Activated T-cell treated with anti-CD3 and anti-CD28 coated beads, Interleukin-2, amount 50 U/mL, for 24 hours (primary cell): ENCODE measurements at regions not wholly inside any gene's neighbourhood (a gene's known extent, or its start where the extent isn't known, plus 50 kb on each side); places are given as distances from the start of the nearest gene placed in this dataset.

Experiments used
- DNase-seq: peaks from one replicate; pipeline ENCODE4 v3.0.0-alpha.2; 2020
- H3K27ac Mint-ChIP-seq: 2 replicates; pipeline ENCODE4 v1.8.0; 2020; ENCODE audit warnings: mild to moderate bottlenecking, mixed read lengths
- H3K27me3 Mint-ChIP-seq: 2 replicates; pipeline ENCODE4 v1.8.0; 2020; ENCODE audit warnings: mixed read lengths
- H3K36me3 Mint-ChIP-seq: 2 replicates; pipeline ENCODE4 v1.8.0; 2020; ENCODE audit warnings: low read depth, mixed read lengths
- H3K4me1 Mint-ChIP-seq: 2 replicates; pipeline ENCODE4 v1.8.0; 2020; ENCODE audit warnings: low read depth, mixed read lengths
- H3K4me3 Mint-ChIP-seq: 2 replicates; pipeline ENCODE4 v1.8.0; 2020; ENCODE audit warnings: mild to moderate bottlenecking, moderate library complexity, mixed read lengths
- H3K9me3 Mint-ChIP-seq: 2 replicates; pipeline ENCODE4 v1.8.0; 2020; ENCODE audit warnings: mixed read lengths

GRCh38 chr7:46886669-46887374 lies 695.1 kb downstream of the TNS3 start:
- no peak overlapping the region for H3K27ac Mint-ChIP-seq
- DNase-seq: no peak
- H3K4me1 Mint-ChIP-seq: no peaks in the 10 kb centered on the region
- no peak overlapping the region for H3K4me3 Mint-ChIP-seq
- H3K27me3 Mint-ChIP-seq: no peaks in the 10 kb centered on the region
- peaks cover 12% of the 10 kb centered on the region for H3K9me3 Mint-ChIP-seq
- no peaks in the 10 kb centered on the region for H3K36me3 Mint-ChIP-seq

DNA sequence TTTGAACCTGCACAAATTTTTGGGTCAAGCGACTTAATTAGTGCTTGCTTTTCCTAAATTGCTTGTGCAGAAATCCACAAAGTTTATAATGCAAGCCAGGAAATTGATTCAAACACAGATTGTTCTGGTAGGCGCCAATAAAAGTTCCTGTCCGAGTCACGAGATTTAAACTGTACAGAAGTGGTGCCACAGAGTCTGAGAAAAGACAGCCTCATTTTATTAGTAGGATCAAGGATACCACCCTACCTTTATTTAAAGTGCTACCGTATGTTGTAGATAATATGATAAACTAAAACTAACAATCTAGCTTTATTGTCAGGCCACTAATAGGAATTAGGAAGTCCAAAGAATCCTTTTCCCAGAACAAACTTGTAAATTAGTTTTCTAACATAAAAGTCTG lies 696.7 kb downstream of the TNS3 start:
- H3K4me3 Mint-ChIP-seq: no peak overlapping the region
- no peaks in the 10 kb centered on the region for H3K4me1 Mint-ChIP-seq
- no peaks in the 10 kb centered on the region for H3K36me3 Mint-ChIP-seq
- no peaks in the 10 kb centered on the region for H3K27me3 Mint-ChIP-seq
- H3K27ac Mint-ChIP-seq: no peak overlapping the region
- peaks cover 7% of the 10 kb centered on the region for H3K9me3 Mint-ChIP-seq
- DNase-seq: no peak

- no peaks in the 10 kb centered on the region for H3K27me3 Mint-ChIP-seq
- no peak overlapping the region for H3K27ac Mint-ChIP-seq
- H3K4me3 Mint-ChIP-seq: no peak overlapping the region
- H3K36me3 Mint-ChIP-seq: no peaks in the 10 kb centered on the region
- H3K4me1 Mint-ChIP-seq: no peaks in the 10 kb centered on the region
- no peak for DNase-seq
- H3K9me3 Mint-ChIP-seq: peaks cover 7% of the 10 kb centered on the region
Measured at GRCh38 chr7:46881507-46882127, 700.3 kb downstream of the TNS3 start.

DNA sequence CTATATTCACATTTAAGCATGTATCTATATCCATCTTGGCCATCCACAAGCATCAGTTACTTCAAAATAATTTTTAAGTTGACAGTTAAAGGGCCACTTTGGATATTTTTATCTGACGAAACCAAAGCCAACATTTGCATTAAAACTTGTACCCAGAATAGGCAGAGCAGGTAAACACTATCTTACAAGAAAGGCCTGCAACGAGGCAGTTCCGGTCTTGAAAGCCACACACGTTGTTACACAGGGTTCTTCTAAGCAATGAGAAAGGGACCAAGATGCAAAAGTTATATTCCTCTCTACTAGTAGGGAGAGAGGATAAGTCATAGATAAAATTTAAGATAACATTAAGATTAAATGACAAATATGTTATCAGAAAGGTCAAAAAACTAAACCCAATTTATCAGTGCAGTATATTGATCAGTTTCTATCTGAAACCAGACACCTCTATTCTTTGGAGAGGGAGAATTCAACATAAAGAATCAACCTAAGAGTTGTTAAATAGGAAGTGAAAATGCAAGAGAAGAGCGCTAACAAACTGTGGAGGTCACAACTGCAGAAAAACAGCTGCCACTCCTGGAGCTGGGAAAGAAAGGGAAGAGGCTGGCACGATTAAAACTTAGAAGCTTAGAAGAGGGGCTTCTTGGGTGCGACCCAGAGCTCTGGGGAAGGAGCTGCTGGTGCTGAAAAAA lies 701.3 kb downstream of the TNS3 start:
- H3K9me3 Mint-ChIP-seq: peaks cover 9% of the 10 kb centered on the region
- no peak for DNase-seq
- H3K36me3 Mint-ChIP-seq: no peaks in the 10 kb centered on the region
- H3K4me1 Mint-ChIP-seq: no peaks in the 10 kb centered on the region
- no peaks in the 10 kb centered on the region for H3K27me3 Mint-ChIP-seq
- H3K4me3 Mint-ChIP-seq: no peak overlapping the region
- H3K27ac Mint-ChIP-seq: no peak overlapping the region

DNA sequence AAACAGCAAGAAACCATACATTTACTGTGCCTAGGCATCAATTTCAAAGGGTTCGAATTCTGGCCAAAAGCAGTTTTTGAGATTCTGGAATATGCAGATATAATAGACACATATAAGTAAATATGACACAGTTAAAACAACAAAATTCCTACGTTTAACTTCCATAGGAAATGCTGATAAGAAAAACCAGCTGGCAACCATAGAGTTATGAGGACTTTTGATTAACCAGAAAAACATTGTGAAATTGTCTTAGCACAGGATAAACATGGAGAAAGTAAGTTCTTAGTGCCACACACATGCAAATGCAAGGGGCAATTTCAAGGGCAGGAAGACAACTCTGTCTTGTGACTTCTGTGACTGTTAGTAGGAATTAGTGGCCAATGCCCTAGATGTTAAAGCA lies 702.1 kb downstream of the TNS3 start:
- peaks cover 9% of the 10 kb centered on the region for H3K9me3 Mint-ChIP-seq
- H3K4me3 Mint-ChIP-seq: no peak overlapping the region
- DNase-seq: no peak
- H3K27ac Mint-ChIP-seq: no peak overlapping the region
- H3K4me1 Mint-ChIP-seq: no peaks in the 10 kb centered on the region
- H3K27me3 Mint-ChIP-seq: no peaks in the 10 kb centered on the region
- no peaks in the 10 kb centered on the region for H3K36me3 Mint-ChIP-seq

- no peaks in the 10 kb centered on the region for H3K4me1 Mint-ChIP-seq
- no peak for DNase-seq
- no peak overlapping the region for H3K27ac Mint-ChIP-seq
- no peaks in the 10 kb centered on the region for H3K36me3 Mint-ChIP-seq
- H3K4me3 Mint-ChIP-seq: no peak overlapping the region
- H3K27me3 Mint-ChIP-seq: no peaks in the 10 kb centered on the region
- H3K9me3 Mint-ChIP-seq: peaks cover 2% of the 10 kb centered on the region
Measured at GRCh38 chr7:46871516-46871915, 710.4 kb downstream of the TNS3 start.

DNA sequence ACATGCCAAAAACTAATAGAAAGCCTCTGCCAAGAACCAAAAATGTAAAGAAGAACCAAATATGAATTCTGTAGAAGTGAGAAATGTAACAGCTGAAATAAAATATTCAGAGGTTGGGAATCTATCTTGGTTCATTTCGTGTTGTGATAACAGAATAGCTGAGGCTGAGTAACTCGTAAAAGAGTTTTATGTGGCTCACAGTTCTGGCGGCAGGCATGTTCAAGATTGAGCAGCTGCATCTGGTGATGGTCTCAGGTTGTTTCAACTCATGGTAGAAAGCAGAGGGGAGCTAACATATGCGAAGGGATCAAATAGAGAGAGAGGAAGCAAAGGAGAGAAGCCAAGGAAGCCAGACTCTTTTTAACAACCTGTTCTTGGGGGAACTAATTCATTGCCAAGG lies 717.2 kb downstream of the TNS3 start:
- no peak for DNase-seq
- Mint-ChIP-seq H3K4me3 (no peak overlapping the region), H3K4me1 (no peaks in the 10 kb centered on the region), H3K27ac (no peak overlapping the region), H3K36me3 (no peaks in the 10 kb centered on the region), H3K27me3 (no peaks in the 10 kb centered on the region), H3K9me3 (peaks cover 17% of the 10 kb centered on the region)

DNA sequence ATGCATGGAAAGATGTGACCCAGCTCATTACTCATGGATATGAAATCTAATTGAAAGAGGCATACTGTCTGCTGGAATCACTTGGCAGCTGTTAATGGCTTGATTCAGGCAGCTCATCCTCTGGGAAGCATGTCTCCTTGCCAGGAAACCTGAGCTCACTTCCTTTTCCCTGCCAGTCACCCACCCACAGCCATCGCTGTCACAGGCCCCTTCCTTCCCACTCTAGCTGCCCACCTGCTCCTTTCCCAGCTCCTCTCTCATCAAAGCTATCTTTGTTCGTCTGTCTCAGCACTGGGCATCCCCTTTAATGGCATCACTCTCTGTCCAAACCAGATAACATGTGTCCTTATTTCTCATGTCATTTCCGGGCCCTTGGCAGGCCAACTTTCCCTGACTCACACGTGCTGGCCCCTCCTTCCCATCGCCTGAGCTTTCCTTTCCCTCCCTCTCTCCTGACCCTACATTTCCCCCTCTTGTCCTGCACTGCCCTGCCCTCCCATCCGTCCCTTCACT lies 721.9 kb downstream of the TNS3 start:
- H3K27ac Mint-ChIP-seq: no peak overlapping the region
- H3K27me3 Mint-ChIP-seq: no peaks in the 10 kb centered on the region
- H3K4me3 Mint-ChIP-seq: no peak overlapping the region
- H3K4me1 Mint-ChIP-seq: no peaks in the 10 kb centered on the region
- DNase-seq: no peak
- peaks cover 17% of the 10 kb centered on the region for H3K9me3 Mint-ChIP-seq
- H3K36me3 Mint-ChIP-seq: no peaks in the 10 kb centered on the region

GRCh38 chr7:46855851-46856250 lies 726.1 kb downstream of the TNS3 start:
- no peak for DNase-seq
- peaks cover 7% of the 10 kb centered on the region for H3K9me3 Mint-ChIP-seq
- no peaks in the 10 kb centered on the region for H3K27me3 Mint-ChIP-seq
- no peaks in the 10 kb centered on the region for H3K36me3 Mint-ChIP-seq
- no peaks in the 10 kb centered on the region for H3K4me1 Mint-ChIP-seq
- H3K4me3 Mint-ChIP-seq: no peak overlapping the region
- H3K27ac Mint-ChIP-seq: no peak overlapping the region

DNA sequence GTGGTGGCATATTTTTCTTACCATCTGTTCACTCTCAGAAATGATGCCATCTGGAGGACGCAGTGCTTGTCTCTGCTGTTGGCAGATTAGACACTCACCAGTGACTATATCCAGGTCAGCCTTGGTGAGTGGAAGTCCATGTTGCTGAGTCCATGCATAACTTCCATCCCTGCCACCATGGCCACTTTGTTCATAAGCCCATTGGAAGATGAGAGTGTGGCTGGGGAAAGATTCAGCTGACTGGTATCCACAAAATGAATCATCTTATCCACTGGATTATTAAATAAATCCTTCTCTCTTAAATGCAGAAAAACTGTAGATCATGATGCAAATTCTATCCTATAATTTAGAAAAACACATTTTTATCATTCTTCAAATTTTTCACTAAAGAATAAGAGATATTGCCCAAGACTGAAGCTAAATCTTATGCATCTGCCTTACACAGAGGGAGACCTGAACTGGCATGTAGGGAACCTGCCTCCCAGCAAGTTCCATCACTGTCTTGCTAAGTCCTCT lies 726.9 kb downstream of the TNS3 start:
- Mint-ChIP-seq H3K9me3 (no peaks in the 10 kb centered on the region), H3K36me3 (no peaks in the 10 kb centered on the region), H3K27ac (no peak overlapping the region), H3K27me3 (no peaks in the 10 kb centered on the region), H3K4me3 (no peak overlapping the region), H3K4me1 (no peaks in the 10 kb centered on the region)
- DNase-seq: no peak

GRCh38 chr7:46853451-46853850 lies 728.5 kb downstream of the TNS3 start:
- H3K27me3 Mint-ChIP-seq: no peaks in the 10 kb centered on the region
- no peaks in the 10 kb centered on the region for H3K4me1 Mint-ChIP-seq
- no peak overlapping the region for H3K27ac Mint-ChIP-seq
- no peak overlapping the region for H3K4me3 Mint-ChIP-seq
- DNase-seq: no peak
- no peaks in the 10 kb centered on the region for H3K9me3 Mint-ChIP-seq
- no peaks in the 10 kb centered on the region for H3K36me3 Mint-ChIP-seq

- no peak for DNase-seq
- no peaks in the 10 kb centered on the region for H3K27me3 Mint-ChIP-seq
- no peaks in the 10 kb centered on the region for H3K36me3 Mint-ChIP-seq
- H3K4me1 Mint-ChIP-seq: no peaks in the 10 kb centered on the region
- H3K9me3 Mint-ChIP-seq: no peaks in the 10 kb centered on the region
- H3K27ac Mint-ChIP-seq: no peak overlapping the region
- H3K4me3 Mint-ChIP-seq: no peak overlapping the region
Measured at GRCh38 chr7:46852795-46853194, 729.1 kb downstream of the TNS3 start.

GRCh38 chr7:46850563-46851330 lies 731.2 kb downstream of the TNS3 start:
- Mint-ChIP-seq H3K4me1 (no peaks in the 10 kb centered on the region), H3K27ac (no peak overlapping the region), H3K27me3 (no peaks in the 10 kb centered on the region), H3K9me3 (no peaks in the 10 kb centered on the region), H3K4me3 (no peak overlapping the region), H3K36me3 (no peaks in the 10 kb centered on the region)
- no peak for DNase-seq

DNA sequence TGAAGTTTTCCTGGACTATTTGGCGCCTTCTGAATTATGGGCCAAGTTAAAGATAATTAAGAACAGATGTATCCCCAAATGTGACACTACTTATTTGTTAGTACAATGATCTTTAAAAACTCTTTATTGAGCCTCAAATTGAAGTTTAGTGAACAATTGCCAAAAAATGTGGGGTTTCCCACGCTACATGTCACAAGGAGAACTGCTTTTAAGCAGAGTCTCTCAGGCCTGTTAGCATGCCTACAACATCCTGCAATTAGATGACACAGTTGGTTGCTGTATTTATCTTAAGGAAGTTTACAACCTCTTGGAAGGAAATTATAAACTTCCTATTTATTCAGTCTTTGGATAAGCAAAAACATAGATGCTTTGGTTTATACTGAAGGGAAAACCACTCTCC lies 733.0 kb downstream of the TNS3 start:
- no peak for DNase-seq
- Mint-ChIP-seq H3K36me3 (no peaks in the 10 kb centered on the region), H3K27me3 (no peaks in the 10 kb centered on the region), H3K4me1 (no peaks in the 10 kb centered on the region), H3K4me3 (no peak overlapping the region), H3K27ac (no peak overlapping the region), H3K9me3 (no peaks in the 10 kb centered on the region)
